Pancreas (tissue), 10 donors: ENCODE measurements at regions not wholly inside any gene's neighbourhood (a gene's known extent, or its start where the extent isn't known, plus 50 kb on each side); places are given as distances from the start of the nearest gene placed in this dataset.

Experiments
- ATAC-seq, 4 donors: fragments of 200-7000 bp; cut with Tn5 transposase; one replicate each; pipeline versions ENCODE4 v1.8.0 to v1.9.1; 2020; ENCODE audit warnings: mild to moderate bottlenecking in 4 of 4, moderate library complexity in 4 of 4
- DNase-seq, 6 donors: peaks; one replicate each; pipeline ENCODE4 v3.0.0-alpha.2; 2020
- FAIRE-seq: peaks from 2 replicates; lab custom pipeline; 2012; peaks lifted over from hg19 to GRCh38; lab: Jason Lieb, UNC
- H3K27ac ChIP-seq, 4 donors: fragments of 200-600 bp; sonication (generic); 1 replicate in 3 of 4; 2 replicates in 1 of 4; pipeline versions ENCODE4 v1.5.0 to v1.8.0; 2020
- H3K27me3 ChIP-seq, 4 donors: fragments of 200-600 bp; one replicate each; pipeline ENCODE4 v1.8.0; 2021
- H3K36me3 ChIP-seq, 3 donors: fragments of 200-600 bp; sonication (generic) in 1 of 3; one replicate each; pipeline versions ENCODE4 v1.5.0 to v1.8.0; 2020 to 2021
- H3K4me1 ChIP-seq, 3 donors: fragments of 200-600 bp; one replicate each; pipeline ENCODE4 v1.8.0; 2021
- H3K4me3 ChIP-seq, 4 donors: fragments of 200-600 bp; sonication (generic) in 2 of 4; one replicate each; pipeline versions ENCODE4 v1.5.0 to v1.8.0; 2020 to 2021
- H3K9me3 ChIP-seq, 4 donors: fragments of 200-600 bp; one replicate each; pipeline ENCODE4 v1.8.0; 2021
- WGBS, 2 donors: extraction: QIAGEN DNeasy Blood & Tissue Kit; methylation state at CpG; one replicate each; pipeline ENCODE4 v1.1.7; 2013; 5-methylcytosine and 5-hydroxymethylcytosine counted together
- intact Hi-C, 3 donors: fragments of 100-400 bp; cut with DNase I; formaldehyde crosslinking; loops; one replicate each; pipeline versions ENCODE4 v1.11.1 to v1.14.2; 2022
- TF ChIP-seq, protein P1 (sequence below), 4 donors: fragments of 200-600 bp; sonication (generic) in 3 of 4; IDR thresholded peaks; one replicate each; pipeline versions ENCODE4 v1.5.0 to v1.8.0; 2021; ENCODE audit warnings: antibody characterized with exemption in 4 of 4
- donor health status: healthy with polysubstance abuse.
- donor health status: DM: no; HTN: no; CAD: no; lungs with moderate emphysema.
- donor health status: DM: no; HTN: no; CAD: no.
- donor health status: control.
- donor health status: control.
- donor health status: Bipolar disorder and iron deficiency.
- donor health status: DM: yes; HTN: yes; CAD: no.
- donor health status: DM: no; HTN: no; CAD: no.
- donor health status: DM: no; HTN: no; CAD: no.
- donor health status: DM: yes; HTN: yes; CAD: no.

- H3K27ac ChIP-seq, result no peak overlapping the region
- WGBS, 2 donors, result 43 to 46% methylated on average over 1 of the region's 1 CpG
- H3K27me3 ChIP-seq, result no peaks in the 10 kb centered on the region
- no peaks in the 10 kb centered on the region for H3K4me1 ChIP-seq
- FAIRE-seq (no peak), DNase-seq (no peak), ATAC-seq (no peak)
- no peaks in the 10 kb centered on the region for H3K36me3 ChIP-seq
- no peaks in the 10 kb centered on the region for H3K9me3 ChIP-seq
- intact Hi-C loops, result no loop called here
- TF ChIP-seq, protein P1, sequence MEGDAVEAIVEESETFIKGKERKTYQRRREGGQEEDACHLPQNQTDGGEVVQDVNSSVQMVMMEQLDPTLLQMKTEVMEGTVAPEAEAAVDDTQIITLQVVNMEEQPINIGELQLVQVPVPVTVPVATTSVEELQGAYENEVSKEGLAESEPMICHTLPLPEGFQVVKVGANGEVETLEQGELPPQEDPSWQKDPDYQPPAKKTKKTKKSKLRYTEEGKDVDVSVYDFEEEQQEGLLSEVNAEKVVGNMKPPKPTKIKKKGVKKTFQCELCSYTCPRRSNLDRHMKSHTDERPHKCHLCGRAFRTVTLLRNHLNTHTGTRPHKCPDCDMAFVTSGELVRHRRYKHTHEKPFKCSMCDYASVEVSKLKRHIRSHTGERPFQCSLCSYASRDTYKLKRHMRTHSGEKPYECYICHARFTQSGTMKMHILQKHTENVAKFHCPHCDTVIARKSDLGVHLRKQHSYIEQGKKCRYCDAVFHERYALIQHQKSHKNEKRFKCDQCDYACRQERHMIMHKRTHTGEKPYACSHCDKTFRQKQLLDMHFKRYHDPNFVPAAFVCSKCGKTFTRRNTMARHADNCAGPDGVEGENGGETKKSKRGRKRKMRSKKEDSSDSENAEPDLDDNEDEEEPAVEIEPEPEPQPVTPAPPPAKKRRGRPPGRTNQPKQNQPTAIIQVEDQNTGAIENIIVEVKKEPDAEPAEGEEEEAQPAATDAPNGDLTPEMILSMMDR (IDR thresholded peaks at IDR 0.05), result no peak
- no peak overlapping the region for H3K4me3 ChIP-seq
Observed at GRCh38 chr6:23499549-23499948, 626.5 kb upstream of the NRSN1 start.

DNA sequence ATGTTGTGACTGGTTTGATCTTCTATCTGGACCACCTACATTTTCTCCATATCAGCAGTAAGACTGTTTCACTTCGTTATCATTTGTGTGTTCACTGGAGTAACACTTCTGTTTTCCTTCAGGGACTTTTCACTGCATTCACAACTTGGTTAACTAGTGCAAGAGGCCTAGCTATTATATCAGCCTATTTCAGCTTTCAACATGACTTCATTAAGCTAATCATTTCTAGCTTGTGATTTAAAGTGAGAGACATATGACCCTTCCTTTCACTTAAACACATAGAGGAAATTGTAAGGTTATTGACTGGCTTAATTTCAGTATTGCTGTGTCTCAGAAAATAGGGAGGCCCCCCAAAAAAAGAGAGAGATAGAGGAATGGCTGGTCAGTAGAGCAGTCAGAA lies 622.8 kb upstream of the NRSN1 start:
- Histone ChIP-seq H3K4me1 (no peaks in the 10 kb centered on the region), H3K27ac (no peak overlapping the region), H3K4me3 (no peak overlapping the region), H3K36me3 (no peaks in the 10 kb centered on the region), H3K27me3 (no peaks in the 10 kb centered on the region), H3K9me3 (no peaks in the 10 kb centered on the region)
- TF ChIP-seq, protein P1 (IDR thresholded peaks at IDR 0.05), result no peak
- no peak for ATAC-seq
- 39 to 46% methylated on average over 1 of the region's 1 CpG for WGBS, 2 donors
- no peak for FAIRE-seq
- intact Hi-C loops, result no loop called here
- DNase-seq, result no peak

- no peaks in the 10 kb centered on the region for H3K36me3 ChIP-seq
- FAIRE-seq, result no peak
- intact Hi-C loops, result no loop called here
- H3K4me3 ChIP-seq, result no peak overlapping the region
- no peaks in the 10 kb centered on the region for H3K4me1 ChIP-seq
- H3K27me3 ChIP-seq, result no peaks in the 10 kb centered on the region
- no peak for ATAC-seq
- no peaks in the 10 kb centered on the region for H3K9me3 ChIP-seq
- H3K27ac ChIP-seq, result no peak overlapping the region
- TF ChIP-seq, protein P1 (IDR thresholded peaks at IDR 0.05), result no peak
- WGBS, 2 donors, result 70 to 81% methylated on average over 3 of the region's 3 CpGs
- DNase-seq, result no peak
Observed at GRCh38 chr6:23505026-23505425, 621.0 kb upstream of the NRSN1 start.

GRCh38 chr6:23510778-23511510 lies 615.1 kb upstream of the NRSN1 start:
- Histone ChIP-seq H3K27me3 (no peaks in the 10 kb centered on the region), H3K36me3 (no peaks in the 10 kb centered on the region), H3K4me3 (no peak overlapping the region), H3K27ac (no peak overlapping the region), H3K4me1 (no peaks in the 10 kb centered on the region), H3K9me3 (no peaks in the 10 kb centered on the region)
- no peak for DNase-seq
- whole genome bisulfite sequencing, 2 donors, result 27 to 59% methylated on average over 2 of the region's 2 CpGs
- TF ChIP-seq, protein P1 (IDR thresholded peaks at IDR 0.05), result no peak
- intact Hi-C loops, result no loop called here
- no peak for ATAC-seq
- FAIRE-seq, result no peak

DNA sequence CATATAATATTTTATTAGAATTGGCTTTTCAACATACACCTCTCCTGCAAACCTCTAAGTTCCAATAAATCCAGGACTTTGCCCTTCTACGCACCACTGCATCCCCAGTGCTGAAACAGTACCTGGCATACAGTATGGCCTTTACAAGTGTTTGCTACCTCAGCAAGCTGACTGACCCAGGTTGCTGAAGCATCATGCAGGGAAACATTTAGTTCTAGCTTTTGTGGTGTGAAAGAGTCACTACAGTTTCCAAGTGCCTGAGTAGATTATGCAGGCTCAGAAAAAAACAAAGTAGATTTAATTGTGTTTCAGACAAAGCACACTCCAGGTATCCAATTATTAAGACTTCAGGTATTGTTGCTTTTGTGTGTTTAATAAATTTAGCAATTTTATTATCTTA lies 614.2 kb upstream of the NRSN1 start:
- H3K27me3 ChIP-seq, result no peaks in the 10 kb centered on the region
- DNase-seq, result no peak
- no peak overlapping the region for H3K27ac ChIP-seq
- H3K4me1 ChIP-seq, result no peaks in the 10 kb centered on the region
- 86 to 88% methylated on average over 1 of the region's 1 CpG for WGBS, 2 donors
- no peak overlapping the region for H3K4me3 ChIP-seq
- intact Hi-C loops, result no loop called here
- no peak for FAIRE-seq
- no peak for ATAC-seq
- no peaks in the 10 kb centered on the region for H3K36me3 ChIP-seq
- TF ChIP-seq, protein P1 (IDR thresholded peaks at IDR 0.05), result no peak
- H3K9me3 ChIP-seq, result no peaks in the 10 kb centered on the region
